ENCODE measurements at regions not wholly inside any gene's neighbourhood (a gene's known extent, or its start where the extent isn't known, plus 50 kb on each side); places are given as distances from the start of the nearest gene placed in this dataset.

DNA sequence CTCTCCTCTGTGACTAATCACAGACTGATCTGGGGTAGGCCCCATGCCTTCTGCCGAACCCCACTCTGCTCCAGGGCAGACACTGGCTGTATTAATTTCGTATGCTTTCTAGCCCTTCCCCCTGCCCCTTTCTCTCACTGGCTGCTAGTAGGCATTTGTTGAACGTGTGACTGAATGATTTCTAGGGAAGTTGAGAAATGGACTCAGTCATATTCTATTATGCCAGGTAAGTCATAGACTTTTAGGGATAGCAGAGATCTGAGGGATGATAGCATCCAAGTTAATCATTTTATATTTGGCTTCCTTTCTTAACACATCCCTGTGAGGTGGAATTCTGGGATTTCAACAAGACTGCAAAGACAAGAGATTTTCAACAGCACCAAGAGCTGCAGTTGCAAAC lies 166.4 kb downstream of the FGF9 start:
- H3K36me3 ChIP-seq (ENCODE audit: control insufficient read depth in 2 of 2, insufficient read depth in 1 of 2, low read length in 2 of 2): no peaks in the 10 kb centered on the region
- ChIA-PET CTCF (no interaction called here), POLR2A (no interaction called here)
- H3K4me3 ChIP-seq (ENCODE audit: low read depth, low read length): no peak overlapping the region
- no peaks in the 10 kb centered on the region for H3K9me3 ChIP-seq (ENCODE audit: control insufficient read depth, insufficient read depth, low read depth, low read length)
- H3K27ac ChIP-seq (ENCODE audit: extremely low read depth, low read depth, low read length): no peak overlapping the region
- H3K4me1 ChIP-seq (ENCODE audit: control insufficient read depth, insufficient read depth, low read length): no peaks in the 10 kb centered on the region
- no peak for TF ChIP-seq ZNF114 (tag by site-specific recombination; IDR thresholded peaks at IDR 0.05)
- TF ChIP-seq EGR2 (tag by site-specific recombination; IDR thresholded peaks at IDR 0.05; ENCODE audit: low read depth): no peak
- no peak for TF ChIP-seq GLIS1 (tag by site-specific recombination; IDR thresholded peaks at IDR 0.05)
- TF ChIP-seq, protein P1, sequence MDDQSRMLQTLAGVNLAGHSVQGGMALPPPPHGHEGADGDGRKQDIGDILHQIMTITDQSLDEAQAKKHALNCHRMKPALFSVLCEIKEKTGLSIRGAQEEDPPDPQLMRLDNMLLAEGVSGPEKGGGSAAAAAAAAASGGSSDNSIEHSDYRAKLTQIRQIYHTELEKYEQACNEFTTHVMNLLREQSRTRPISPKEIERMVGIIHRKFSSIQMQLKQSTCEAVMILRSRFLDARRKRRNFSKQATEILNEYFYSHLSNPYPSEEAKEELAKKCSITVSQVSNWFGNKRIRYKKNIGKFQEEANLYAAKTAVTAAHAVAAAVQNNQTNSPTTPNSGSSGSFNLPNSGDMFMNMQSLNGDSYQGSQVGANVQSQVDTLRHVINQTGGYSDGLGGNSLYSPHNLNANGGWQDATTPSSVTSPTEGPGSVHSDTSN (CRISPR knock-in tag; IDR thresholded peaks at IDR 0.05): no peak
- TF ChIP-seq ZNF558 (tag by site-specific recombination; IDR thresholded peaks at IDR 0.05): no peak

DNA sequence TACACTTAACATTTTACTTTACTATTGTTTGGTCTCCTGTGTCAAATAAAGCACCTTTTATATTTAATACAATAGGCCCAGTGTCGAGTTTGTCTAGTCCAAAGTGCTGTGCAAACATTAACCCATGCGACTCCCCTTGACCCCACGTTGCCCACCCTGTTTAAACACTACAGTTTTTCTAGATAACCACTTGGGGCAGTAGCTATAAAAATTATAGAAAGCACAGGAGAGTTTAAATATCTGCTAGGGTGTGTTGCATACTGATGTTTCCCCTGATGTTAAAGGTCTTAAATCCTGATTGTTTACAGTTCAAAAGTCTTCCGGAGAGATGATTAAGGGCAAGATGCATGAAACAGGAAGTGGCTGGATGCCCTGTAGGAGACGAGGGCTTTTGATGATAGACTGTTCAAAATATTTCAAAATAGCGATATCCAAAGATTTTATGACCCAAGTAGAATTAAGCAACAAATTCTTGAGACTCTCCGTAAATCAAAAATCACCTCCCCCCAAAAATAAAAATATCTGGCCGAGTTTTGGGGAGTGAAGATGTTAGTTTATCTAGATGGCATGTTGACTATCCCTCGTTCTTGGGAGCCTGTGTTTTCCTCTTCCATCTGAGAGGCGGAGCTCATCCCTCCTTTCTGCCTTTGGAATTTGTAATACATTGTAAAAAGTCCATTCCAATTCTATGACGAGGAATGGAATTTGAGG lies 167.1 kb downstream of the FGF9 start:
- TF ChIP-seq ZNF843 (tag by site-specific recombination; IDR thresholded peaks at IDR 0.05) (no peak), ZSCAN16 (tag by site-specific recombination; IDR thresholded peaks at IDR 0.05) (no peak), ZNF114 (tag by site-specific recombination; IDR thresholded peaks at IDR 0.05) (no peak), ZBTB1 (tag by site-specific recombination; IDR thresholded peaks at IDR 0.05) (no peak), ZSCAN30 (tag by site-specific recombination; IDR thresholded peaks at IDR 0.05) (no peak), ZNF777 (tag by site-specific recombination; IDR thresholded peaks at IDR 0.05; ENCODE audit: borderline replicate concordance) (no peak), TRIM28 (IDR thresholded peaks at IDR 0.05; ENCODE audit: borderline replicate concordance, low read length) (no peak), ZNF138 (tag by site-specific recombination; IDR thresholded peaks at IDR 0.05; ENCODE audit: borderline replicate concordance) (no peak), ZNF19 (tag by site-specific recombination; IDR thresholded peaks at IDR 0.05; ENCODE audit: low read depth) (no peak), HOXD13 (CRISPR knock-in tag; IDR thresholded peaks at IDR 0.05; ENCODE audit: borderline replicate concordance) (no peak), ZNF571 (tag by site-specific recombination; IDR thresholded peaks at IDR 0.05) (no peak)
- TF ChIP-seq, protein P2, sequence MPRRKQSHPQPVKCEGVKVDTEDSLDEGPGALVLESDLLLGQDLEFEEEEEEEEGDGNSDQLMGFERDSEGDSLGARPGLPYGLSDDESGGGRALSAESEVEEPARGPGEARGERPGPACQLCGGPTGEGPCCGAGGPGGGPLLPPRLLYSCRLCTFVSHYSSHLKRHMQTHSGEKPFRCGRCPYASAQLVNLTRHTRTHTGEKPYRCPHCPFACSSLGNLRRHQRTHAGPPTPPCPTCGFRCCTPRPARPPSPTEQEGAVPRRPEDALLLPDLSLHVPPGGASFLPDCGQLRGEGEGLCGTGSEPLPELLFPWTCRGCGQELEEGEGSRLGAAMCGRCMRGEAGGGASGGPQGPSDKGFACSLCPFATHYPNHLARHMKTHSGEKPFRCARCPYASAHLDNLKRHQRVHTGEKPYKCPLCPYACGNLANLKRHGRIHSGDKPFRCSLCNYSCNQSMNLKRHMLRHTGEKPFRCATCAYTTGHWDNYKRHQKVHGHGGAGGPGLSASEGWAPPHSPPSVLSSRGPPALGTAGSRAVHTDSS (tag by site-specific recombination; IDR thresholded peaks at IDR 0.05): no peak
- TF ChIP-seq, protein P3, sequence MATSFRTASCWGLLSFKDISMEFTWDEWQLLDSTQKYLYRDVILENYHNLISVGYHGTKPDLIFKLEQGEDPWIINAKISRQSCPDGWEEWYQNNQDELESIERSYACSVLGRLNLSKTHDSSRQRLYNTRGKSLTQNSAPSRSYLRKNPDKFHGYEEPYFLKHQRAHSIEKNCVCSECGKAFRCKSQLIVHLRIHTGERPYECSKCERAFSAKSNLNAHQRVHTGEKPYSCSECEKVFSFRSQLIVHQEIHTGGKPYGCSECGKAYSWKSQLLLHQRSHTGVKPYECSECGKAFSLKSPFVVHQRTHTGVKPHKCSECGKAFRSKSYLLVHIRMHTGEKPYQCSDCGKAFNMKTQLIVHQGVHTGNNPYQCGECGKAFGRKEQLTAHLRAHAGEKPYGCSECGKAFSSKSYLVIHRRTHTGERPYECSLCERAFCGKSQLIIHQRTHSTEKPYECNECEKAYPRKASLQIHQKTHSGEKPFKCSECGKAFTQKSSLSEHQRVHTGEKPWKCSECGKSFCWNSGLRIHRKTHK (tag by site-specific recombination; IDR thresholded peaks at IDR 0.05): no peak
- TF ChIP-seq, protein P4, sequence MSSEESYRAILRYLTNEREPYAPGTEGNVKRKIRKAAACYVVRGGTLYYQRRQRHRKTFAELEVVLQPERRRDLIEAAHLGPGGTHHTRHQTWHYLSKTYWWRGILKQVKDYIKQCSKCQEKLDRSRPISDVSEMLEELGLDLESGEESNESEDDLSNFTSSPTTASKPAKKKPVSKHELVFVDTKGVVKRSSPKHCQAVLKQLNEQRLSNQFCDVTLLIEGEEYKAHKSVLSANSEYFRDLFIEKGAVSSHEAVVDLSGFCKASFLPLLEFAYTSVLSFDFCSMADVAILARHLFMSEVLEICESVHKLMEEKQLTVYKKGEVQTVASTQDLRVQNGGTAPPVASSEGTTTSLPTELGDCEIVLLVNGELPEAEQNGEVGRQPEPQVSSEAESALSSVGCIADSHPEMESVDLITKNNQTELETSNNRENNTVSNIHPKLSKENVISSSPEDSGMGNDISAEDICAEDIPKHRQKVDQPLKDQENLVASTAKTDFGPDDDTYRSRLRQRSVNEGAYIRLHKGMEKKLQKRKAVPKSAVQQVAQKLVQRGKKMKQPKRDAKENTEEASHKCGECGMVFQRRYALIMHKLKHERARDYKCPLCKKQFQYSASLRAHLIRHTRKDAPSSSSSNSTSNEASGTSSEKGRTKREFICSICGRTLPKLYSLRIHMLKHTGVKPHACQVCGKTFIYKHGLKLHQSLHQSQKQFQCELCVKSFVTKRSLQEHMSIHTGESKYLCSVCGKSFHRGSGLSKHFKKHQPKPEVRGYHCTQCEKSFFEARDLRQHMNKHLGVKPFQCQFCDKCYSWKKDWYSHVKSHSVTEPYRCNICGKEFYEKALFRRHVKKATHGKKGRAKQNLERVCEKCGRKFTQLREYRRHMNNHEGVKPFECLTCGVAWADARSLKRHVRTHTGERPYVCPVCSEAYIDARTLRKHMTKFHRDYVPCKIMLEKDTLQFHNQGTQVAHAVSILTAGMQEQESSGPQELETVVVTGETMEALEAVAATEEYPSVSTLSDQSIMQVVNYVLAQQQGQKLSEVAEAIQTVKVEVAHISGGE (tag by site-specific recombination; conservative IDR thresholded peaks at IDR 0.05; ENCODE audit: low read depth): no peak
- TF ChIP-seq, protein P5, sequence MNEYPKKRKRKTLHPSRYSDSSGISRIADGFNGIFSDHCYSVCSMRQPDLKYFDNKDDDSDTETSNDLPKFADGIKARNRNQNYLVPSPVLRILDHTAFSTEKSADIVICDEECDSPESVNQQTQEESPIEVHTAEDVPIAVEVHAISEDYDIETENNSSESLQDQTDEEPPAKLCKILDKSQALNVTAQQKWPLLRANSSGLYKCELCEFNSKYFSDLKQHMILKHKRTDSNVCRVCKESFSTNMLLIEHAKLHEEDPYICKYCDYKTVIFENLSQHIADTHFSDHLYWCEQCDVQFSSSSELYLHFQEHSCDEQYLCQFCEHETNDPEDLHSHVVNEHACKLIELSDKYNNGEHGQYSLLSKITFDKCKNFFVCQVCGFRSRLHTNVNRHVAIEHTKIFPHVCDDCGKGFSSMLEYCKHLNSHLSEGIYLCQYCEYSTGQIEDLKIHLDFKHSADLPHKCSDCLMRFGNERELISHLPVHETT (tag by site-specific recombination; IDR thresholded peaks at IDR 0.05): no peak
- CTCF ChIA-PET: no interaction called here

More for the DNA sequence above, 167.1 kb downstream of the FGF9 start:
- POLR2A ChIA-PET: no interaction called here
- no peaks in the 10 kb centered on the region for H3K36me3 ChIP-seq (ENCODE audit: control insufficient read depth in 2 of 2, insufficient read depth in 1 of 2, low read length in 2 of 2)
- H3K4me1 ChIP-seq (ENCODE audit: control insufficient read depth, insufficient read depth, low read length): no peaks in the 10 kb centered on the region
- H3K27ac ChIP-seq (ENCODE audit: extremely low read depth, low read depth, low read length): no peak overlapping the region
- no peaks in the 10 kb centered on the region for H3K9me3 ChIP-seq (ENCODE audit: control insufficient read depth, insufficient read depth, low read depth, low read length)
- H3K4me3 ChIP-seq (ENCODE audit: low read depth, low read length): no peak overlapping the region
